WERI-Rb-1 (cell line): ENCODE measurements at regions not wholly inside any gene's neighbourhood (a gene's known extent, or its start where the extent isn't known, plus 50 kb on each side); places are given as distances from the start of the nearest gene placed in this dataset.

Experiments used
- DNase-seq: peaks from one replicate; pipeline ENCODE4 v3.0.0-alpha.2; 2020
- H3K27ac ChIP-seq: fragments of 250-450 bp; sonication (Bioruptor Pico); 2 replicates; pipeline ENCODE4 v1.5.1; 2020; ENCODE audit warnings: mild to moderate bottlenecking, moderate library complexity
- H3K27me3 ChIP-seq: fragments of 250-450 bp; sonication (Bioruptor Pico); 2 replicates; pipeline ENCODE4 v1.5.1; 2021; ENCODE audit warnings: mild to moderate bottlenecking, low read depth, moderate library complexity; ENCODE audit not compliant: insufficient read depth, severe bottlenecking
- H3K36me3 ChIP-seq: fragments of 250-450 bp; sonication (Bioruptor Pico); 2 replicates; pipeline ENCODE4 v1.5.1; 2020; ENCODE audit warnings: mild to moderate bottlenecking, moderate library complexity
- H3K4me3 ChIP-seq: 2 replicates; pipeline ENCODE4 v1.5.1; 2011; ENCODE audit warnings: low read depth, mild to moderate bottlenecking, control low read depth, low read length
- H3K9me3 ChIP-seq: fragments of 250-450 bp; sonication (Bioruptor Pico); 2 replicates; pipeline ENCODE4 v1.5.1; 2021; ENCODE audit warnings: mild to moderate bottlenecking, moderate library complexity; ENCODE audit not compliant: severe bottlenecking
- CTCF ChIP-seq: IDR thresholded peaks from 2 replicates; pipeline ENCODE4 v1.5.1; 2011; ENCODE audit warnings: low read depth, mild to moderate bottlenecking, control low read depth, inconsistent platforms, low read length

- no peak overlapping the region for H3K27ac ChIP-seq
- H3K27me3 ChIP-seq: peaks cover 2% of the 10 kb centered on the region
- H3K36me3 ChIP-seq: no peaks in the 10 kb centered on the region
- H3K4me3 ChIP-seq: no peak overlapping the region
- H3K9me3 ChIP-seq: no peaks in the 10 kb centered on the region
- no peak for TF ChIP-seq CTCF
- no peak for DNase-seq
Observed at GRCh38 chr7:121798453-121798840, 74.5 kb upstream of the PTPRZ1 start.

- peaks cover 2% of the 10 kb centered on the region for H3K27me3 ChIP-seq
- no peak overlapping the region for H3K4me3 ChIP-seq
- H3K9me3 ChIP-seq: no peaks in the 10 kb centered on the region
- no peak for TF ChIP-seq CTCF
- H3K36me3 ChIP-seq: no peaks in the 10 kb centered on the region
- no peak for DNase-seq
- no peak overlapping the region for H3K27ac ChIP-seq
Observed at GRCh38 chr7:121797657-121798452, 75.1 kb upstream of the PTPRZ1 start.

- Histone ChIP-seq H3K27ac (no peak overlapping the region), H3K36me3 (no peaks in the 10 kb centered on the region), H3K9me3 (no peaks in the 10 kb centered on the region), H3K27me3 (peaks cover 2% of the 10 kb centered on the region), H3K4me3 (no peak overlapping the region)
- no peak for TF ChIP-seq CTCF
- no peak for DNase-seq
Observed at GRCh38 chr7:121796936-121797656, 75.9 kb upstream of the PTPRZ1 start.

GRCh38 chr7:121796381-121796780 is 76.6 kb upstream of the PTPRZ1 start:
- H3K27ac ChIP-seq: no peak overlapping the region

GRCh38 chr7:121795736-121796135 is 77.2 kb upstream of the PTPRZ1 start:
- peaks cover 6% of the 10 kb centered on the region for H3K27me3 ChIP-seq
- H3K9me3 ChIP-seq: no peaks in the 10 kb centered on the region
- H3K36me3 ChIP-seq: no peaks in the 10 kb centered on the region
- H3K27ac ChIP-seq: no peak overlapping the region
- no peak for DNase-seq
- H3K4me3 ChIP-seq: no peak overlapping the region
- TF ChIP-seq CTCF: no peak

More at GRCh38 chr7:121796381-121796780, 76.6 kb upstream of the PTPRZ1 start:
- no peak for DNase-seq
- TF ChIP-seq CTCF: no peak
- H3K27me3 ChIP-seq: peaks cover 2% of the 10 kb centered on the region
- no peaks in the 10 kb centered on the region for H3K9me3 ChIP-seq
- H3K4me3 ChIP-seq: no peak overlapping the region
- no peaks in the 10 kb centered on the region for H3K36me3 ChIP-seq
